SK-N-SH (cell line): ENCODE measurements at regions not wholly inside any gene's neighbourhood (a gene's known extent, or its start where the extent isn't known, plus 50 kb on each side); places are given as distances from the start of the nearest gene placed in this dataset.

ENCODE experiments used
- CTCF ChIA-PET: fragments of 300-600, 350-600 bp; formaldehyde crosslinking; extraction: SDS; loops from one replicate; lab custom pipeline; 2021; lab: Yijun Ruan, JAX
- POLR2A ChIA-PET: fragments of 350-600 bp; sonication (Branson Sonifier 250); formaldehyde crosslinking; extraction: SDS; loops from one replicate; lab custom pipeline; 2020; ENCODE audit warnings: antibody characterized with exemption, inconsistent platforms; lab: Yijun Ruan, JAX
- DNase-seq: peaks from one replicate; pipeline ENCODE4 v3.0.0; 2012
- H2AFZ ChIP-seq: fragments of 200-600 bp; sonication (generic); 2 replicates; pipeline ENCODE4 v1.8.1; 2016; ENCODE audit warnings: antibody characterized with exemption, mild to moderate bottlenecking, low read depth
- H3F3A ChIP-seq: fragments of 200-600 bp; sonication (generic); replicated peaks from 2 replicates; pipeline ENCODE3; 2016; ENCODE audit warnings: antibody characterized with exemption, mild to moderate bottlenecking; ENCODE audit not compliant: insufficient read depth
- H3K27ac ChIP-seq, 2 experiments: fragments of 200-500 bp in 1 of 2; fragments of 200-600 bp in 1 of 2; sonication (Bioruptor generic) in 1 of 2; sonication (generic), shearing (Covaris generic) in 1 of 2; 2 replicates each; pipeline versions ENCODE4 v1.5.1 to v1.6.1; 2014 to 2016; ENCODE audit warnings: low read depth in 2 of 2, inconsistent platforms in 1 of 2, low read length in 1 of 2, mild to moderate bottlenecking in 1 of 2, mixed read lengths in 1 of 2
- H3K27me3 ChIP-seq: fragments of 200-600 bp; sonication (generic), shearing (Covaris generic); 2 replicates; pipeline ENCODE4 v1.6.1; 2016; ENCODE audit warnings: mixed run types; ENCODE audit not compliant: insufficient read depth
- H3K36me3 ChIP-seq, 2 experiments: fragments of 200-500 bp in 1 of 2; fragments of 200-600 bp in 1 of 2; sonication (Bioruptor generic) in 1 of 2; sonication (generic) in 1 of 2; replicated peaks in 1 of 2; 2 replicates each; pipeline versions ENCODE3 to v1.5.1; 2014 to 2016; ENCODE audit warnings: low read length in 1 of 2, mild to moderate bottlenecking in 1 of 2; ENCODE audit not compliant: insufficient read depth in 2 of 2, control insufficient read depth in 1 of 2
- H3K4me1 ChIP-seq, 2 experiments: fragments of 200-500 bp in 1 of 2; fragments of 200-600 bp in 1 of 2; sonication (Bioruptor generic) in 1 of 2; sonication (generic), shearing (Covaris generic) in 1 of 2; 2 replicates each; pipeline versions ENCODE4 v1.5.1 to v1.6.1; 2014 to 2016; ENCODE audit warnings: low read depth in 1 of 2, low read length in 1 of 2, mixed run types in 1 of 2; ENCODE audit not compliant: insufficient read depth in 2 of 2, control insufficient read depth in 1 of 2
- H3K4me2 ChIP-seq: fragments of 200-600 bp; sonication (generic), shearing (Covaris generic); 2 replicates; pipeline ENCODE4 v1.6.1; 2017; ENCODE audit warnings: mixed run types
- H3K4me3 ChIP-seq, 2 experiments: fragments of 200-500 bp in 1 of 2; fragments of 200-600 bp in 1 of 2; sonication (Bioruptor generic) in 1 of 2; sonication (generic), shearing (Covaris generic) in 1 of 2; 2 replicates each; pipeline versions ENCODE4 v1.5.1 to v1.8.1; 2014 to 2016; ENCODE audit warnings: low read depth in 2 of 2, inconsistent platforms in 1 of 2, low read length in 1 of 2, mild to moderate bottlenecking in 1 of 2, mixed read lengths in 1 of 2, moderate library complexity in 1 of 2
- H3K79me2 ChIP-seq: fragments of 200-600 bp; sonication (generic); 2 replicates; pipeline ENCODE4 v1.8.1; 2017; ENCODE audit warnings: mild to moderate bottlenecking; ENCODE audit not compliant: insufficient read depth
- H3K9ac ChIP-seq: fragments of 200-600 bp; sonication (generic); 2 replicates; pipeline ENCODE4 v1.6.1; 2017; ENCODE audit warnings: mixed run types
- H3K9me2 ChIP-seq: fragments of 200-600 bp; sonication (generic); 2 replicates; pipeline ENCODE4 v1.6.1; 2017; ENCODE audit warnings: mixed run types
- H3K9me3 ChIP-seq: fragments of 200-600 bp; sonication (generic); 2 replicates; pipeline ENCODE4 v1.6.1; 2017; ENCODE audit warnings: mixed run types, mild to moderate bottlenecking, moderate library complexity
- H4K20me1 ChIP-seq: fragments of 200-600 bp; sonication (generic); 2 replicates; pipeline ENCODE4 v1.6.1; 2017; ENCODE audit warnings: mild to moderate bottlenecking, mixed run types; ENCODE audit not compliant: insufficient read depth
- ELF1 ChIP-seq: IDR thresholded peaks from 2 replicates; pipeline ENCODE4 v1.4.0; 2012
- EP300 ChIP-seq, 2 experiments: IDR thresholded peaks; 2 replicates each; pipeline versions ENCODE4 v1.4.0 to v1.6.1; 2012; ENCODE audit warnings: borderline replicate concordance in 1 of 2, low read depth in 1 of 2, low read length in 1 of 2
- FOXJ3 ChIP-seq: sonication (generic); formaldehyde crosslinking; IDR thresholded peaks from 2 replicates; pipeline ENCODE4 v1.5.1; 2020; ENCODE audit warnings: mild to moderate bottlenecking, missing genetic modification reagents
- FOXM1 ChIP-seq: IDR thresholded peaks from 2 replicates; pipeline ENCODE4 v1.4.0; 2012; ENCODE audit warnings: low read depth, mild to moderate bottlenecking
- NFIC ChIP-seq: IDR thresholded peaks from 2 replicates; pipeline ENCODE4 v1.4.0; 2012; ENCODE audit warnings: borderline replicate concordance
- NRF1 ChIP-seq: IDR thresholded peaks from 2 replicates; pipeline ENCODE4 v1.6.1; 2012; ENCODE audit warnings: low read depth, mild to moderate bottlenecking, low read length
- POLR2AphosphoS5 ChIP-seq: IDR thresholded peaks from 2 replicates; pipeline ENCODE4 v1.6.1; 2012; ENCODE audit warnings: low read depth, low read length
- RAD21 ChIP-seq: IDR thresholded peaks from 2 replicates; pipeline ENCODE4 v1.6.1; 2012; ENCODE audit warnings: mild to moderate bottlenecking, low read length
- RFX5 ChIP-seq: IDR thresholded peaks from 2 replicates; pipeline ENCODE4 v1.6.1; 2012; ENCODE audit warnings: mild to moderate bottlenecking, improper control_type of control experiment, low read length
- RXRA ChIP-seq: IDR thresholded peaks from 2 replicates; pipeline ENCODE4 v1.4.0; 2012; ENCODE audit warnings: low read depth, mild to moderate bottlenecking, borderline replicate concordance
- SIN3A ChIP-seq: IDR thresholded peaks from 2 replicates; pipeline ENCODE4 v1.6.1; 2012; ENCODE audit warnings: low read depth, mild to moderate bottlenecking, low read length, moderate library complexity, borderline replicate concordance
- TAF1 ChIP-seq: IDR thresholded peaks from 2 replicates; pipeline ENCODE4 v1.6.1; 2012; ENCODE audit warnings: low read depth, mild to moderate bottlenecking, low read length, moderate library complexity, borderline replicate concordance
- TCF12 ChIP-seq: IDR thresholded peaks from 2 replicates; pipeline ENCODE4 v1.4.0; 2012
- TEAD4 ChIP-seq: IDR thresholded peaks from 2 replicates; pipeline ENCODE4 v1.4.0; 2012; ENCODE audit warnings: mild to moderate bottlenecking, borderline replicate concordance; ENCODE audit not compliant: insufficient read depth
- YY1 ChIP-seq: IDR thresholded peaks from 2 replicates; pipeline ENCODE4 v1.4.0; 2012; ENCODE audit warnings: low read depth, mild to moderate bottlenecking
- WGBS: methylation state at CpG from one replicate; pipeline ENCODE4 v1.1.6; 2017; ENCODE audit warnings: low lambda C conversion rate; 5-methylcytosine and 5-hydroxymethylcytosine counted together
- TF ChIP-seq, protein P1 (sequence below): fragments of 200-600 bp; sonication (generic); IDR thresholded peaks from 2 replicates; pipeline ENCODE4 v1.6.1; 2017; ENCODE audit warnings: antibody characterized with exemption, mild to moderate bottlenecking, moderate library complexity
- TF ChIP-seq, protein P2 (sequence below): IDR thresholded peaks from 2 replicates; pipeline ENCODE4 v1.6.1; 2012; ENCODE audit warnings: mild to moderate bottlenecking, low read depth, low read length, moderate library complexity
- TF ChIP-seq, protein P3 (sequence below): IDR thresholded peaks from 2 replicates; pipeline ENCODE4 v1.4.0; 2012; ENCODE audit warnings: low read depth
- TF ChIP-seq, protein P4 (sequence below): fragments of 150-350 bp; IDR thresholded peaks from 2 replicates; pipeline ENCODE4 v1.6.1; 2016; ENCODE audit warnings: mild to moderate bottlenecking, low read depth, low read length
- TF ChIP-seq, protein P5 (sequence below): fragments of 150-350 bp; IDR thresholded peaks from 2 replicates; pipeline ENCODE4 v1.6.1; 2017; ENCODE audit warnings: antibody characterized with exemption, low read length, low read depth, borderline replicate concordance
- TF ChIP-seq, protein P6 (sequence below): IDR thresholded peaks from 2 replicates; pipeline ENCODE4 v1.4.0; 2012; ENCODE audit warnings: low read depth, borderline replicate concordance

DNA sequence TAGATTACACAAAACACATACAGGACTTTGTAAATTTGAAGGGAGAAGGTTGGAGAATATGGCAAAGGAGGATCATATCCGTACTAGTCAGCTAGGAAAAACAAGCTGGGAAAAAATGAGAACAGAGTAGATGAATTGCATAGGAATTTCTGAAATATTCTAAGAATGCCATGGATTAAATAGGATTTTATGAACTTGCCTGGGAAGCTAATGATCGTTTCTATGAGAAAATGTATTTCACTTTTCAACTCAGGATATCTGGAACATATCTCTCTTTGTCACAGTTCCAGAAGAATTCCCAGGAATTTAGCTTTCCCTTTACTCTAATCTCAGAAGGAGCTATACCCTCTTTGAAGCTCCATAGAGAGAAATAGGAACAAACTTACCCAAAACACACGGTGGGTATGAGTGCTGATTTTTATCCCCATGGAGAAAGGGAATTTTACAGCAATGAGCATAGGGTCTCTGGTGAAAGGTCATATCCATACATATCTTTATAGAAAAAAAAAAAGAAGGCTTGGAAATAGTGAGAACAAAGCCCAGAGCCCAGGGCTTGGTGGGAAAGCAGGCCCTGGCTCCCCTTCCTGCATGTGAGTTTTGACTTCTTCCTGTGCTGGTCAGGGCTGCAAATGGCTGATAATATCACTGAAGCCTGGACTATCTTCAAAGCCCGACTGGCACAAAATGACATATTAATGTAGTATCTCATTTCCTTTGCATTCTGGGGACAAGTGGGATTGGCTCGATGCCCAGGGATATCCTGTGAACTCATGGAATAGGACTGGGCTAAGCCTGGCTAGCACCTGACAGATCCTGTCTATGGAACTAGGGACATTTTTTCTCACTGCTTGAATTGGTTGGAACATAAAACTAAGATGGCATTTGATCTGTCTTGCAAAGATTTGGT lies 136.3 kb downstream of the AEBP2 start:
- no peaks in the 10 kb centered on the region for H3K9me2 ChIP-seq
- H3K79me2 ChIP-seq: no peaks in the 10 kb centered on the region
- H4K20me1 ChIP-seq: no peaks in the 10 kb centered on the region
- POLR2A ChIA-PET: no interaction called here
- peak overlapping the region; percentile 98 to 99 for H3K27ac ChIP-seq
- H3F3A ChIP-seq: peaks cover 32% of the 10 kb centered on the region
- peaks cover 7% of the 10 kb centered on the region; the same call in 1 of the 2 replicates for H3K9me3 ChIP-seq
- peaks cover 30 to 42% of the 10 kb centered on the region in 2 experiments for H3K4me1 ChIP-seq
- H3K4me2 ChIP-seq: peak overlapping the region; percentile 54
- H3K36me3 ChIP-seq: peaks cover 0 to 3% of the 10 kb centered on the region in 2 experiments
- H3K27me3 ChIP-seq: no peaks in the 10 kb centered on the region
- WGBS: 15% methylated on average over 5 of the region's 5 CpGs
- peak; percentile 89 for DNase-seq
- CTCF ChIA-PET: interaction anchor here (1.1 to 1.5 kb wide), 4 partner anchors 45 to 68 kb away, joined by 3 to 4 read pairs (median 3); no protein-coding TSS in a partner anchor
- H3K9ac ChIP-seq: peak overlapping the region; percentile 69; the same call in 1 of the 2 replicates
- H3K4me3 ChIP-seq: no peak overlapping the region
- 0 out of 2 replicates have a peak overlapping the region, but pooled peaks have one; percentile 38 for H2AFZ ChIP-seq
- TF ChIP-seq, protein P1, sequence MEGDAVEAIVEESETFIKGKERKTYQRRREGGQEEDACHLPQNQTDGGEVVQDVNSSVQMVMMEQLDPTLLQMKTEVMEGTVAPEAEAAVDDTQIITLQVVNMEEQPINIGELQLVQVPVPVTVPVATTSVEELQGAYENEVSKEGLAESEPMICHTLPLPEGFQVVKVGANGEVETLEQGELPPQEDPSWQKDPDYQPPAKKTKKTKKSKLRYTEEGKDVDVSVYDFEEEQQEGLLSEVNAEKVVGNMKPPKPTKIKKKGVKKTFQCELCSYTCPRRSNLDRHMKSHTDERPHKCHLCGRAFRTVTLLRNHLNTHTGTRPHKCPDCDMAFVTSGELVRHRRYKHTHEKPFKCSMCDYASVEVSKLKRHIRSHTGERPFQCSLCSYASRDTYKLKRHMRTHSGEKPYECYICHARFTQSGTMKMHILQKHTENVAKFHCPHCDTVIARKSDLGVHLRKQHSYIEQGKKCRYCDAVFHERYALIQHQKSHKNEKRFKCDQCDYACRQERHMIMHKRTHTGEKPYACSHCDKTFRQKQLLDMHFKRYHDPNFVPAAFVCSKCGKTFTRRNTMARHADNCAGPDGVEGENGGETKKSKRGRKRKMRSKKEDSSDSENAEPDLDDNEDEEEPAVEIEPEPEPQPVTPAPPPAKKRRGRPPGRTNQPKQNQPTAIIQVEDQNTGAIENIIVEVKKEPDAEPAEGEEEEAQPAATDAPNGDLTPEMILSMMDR: no peak
- TF ChIP-seq ELF1 (peak; percentile 44; the same call in 1 of the 2 replicates), RXRA (peak; percentile 78; the same call in 1 of the 2 replicates), SIN3A (peak; percentile 88; the same call in 1 of the 2 replicates), TAF1 (peak; percentile 47; the same call in 1 of the 2 replicates), YY1 (peak; percentile 58), FOXJ3 (CRISPR knock-in tag) (peak; percentile 75), RFX5 (peak; percentile 63; the same call in 1 of the 2 replicates), TEAD4 (peak; percentile 93), NFIC (peak; percentile 99), FOXM1 (peak; percentile 79; the same call in 1 of the 2 replicates), TCF12 (peak; percentile 97), RAD21 (peak; percentile 48), NRF1 (no peak), POLR2AphosphoS5 (peak; percentile 85), EP300 (IDR thresholded peaks at IDR 0.05; ENCODE audit: borderline replicate concordance in 1 of 2, low read depth in 1 of 2, low read length in 1 of 2) (peak; percentile 91 to 98)
- TF ChIP-seq, protein P2, sequence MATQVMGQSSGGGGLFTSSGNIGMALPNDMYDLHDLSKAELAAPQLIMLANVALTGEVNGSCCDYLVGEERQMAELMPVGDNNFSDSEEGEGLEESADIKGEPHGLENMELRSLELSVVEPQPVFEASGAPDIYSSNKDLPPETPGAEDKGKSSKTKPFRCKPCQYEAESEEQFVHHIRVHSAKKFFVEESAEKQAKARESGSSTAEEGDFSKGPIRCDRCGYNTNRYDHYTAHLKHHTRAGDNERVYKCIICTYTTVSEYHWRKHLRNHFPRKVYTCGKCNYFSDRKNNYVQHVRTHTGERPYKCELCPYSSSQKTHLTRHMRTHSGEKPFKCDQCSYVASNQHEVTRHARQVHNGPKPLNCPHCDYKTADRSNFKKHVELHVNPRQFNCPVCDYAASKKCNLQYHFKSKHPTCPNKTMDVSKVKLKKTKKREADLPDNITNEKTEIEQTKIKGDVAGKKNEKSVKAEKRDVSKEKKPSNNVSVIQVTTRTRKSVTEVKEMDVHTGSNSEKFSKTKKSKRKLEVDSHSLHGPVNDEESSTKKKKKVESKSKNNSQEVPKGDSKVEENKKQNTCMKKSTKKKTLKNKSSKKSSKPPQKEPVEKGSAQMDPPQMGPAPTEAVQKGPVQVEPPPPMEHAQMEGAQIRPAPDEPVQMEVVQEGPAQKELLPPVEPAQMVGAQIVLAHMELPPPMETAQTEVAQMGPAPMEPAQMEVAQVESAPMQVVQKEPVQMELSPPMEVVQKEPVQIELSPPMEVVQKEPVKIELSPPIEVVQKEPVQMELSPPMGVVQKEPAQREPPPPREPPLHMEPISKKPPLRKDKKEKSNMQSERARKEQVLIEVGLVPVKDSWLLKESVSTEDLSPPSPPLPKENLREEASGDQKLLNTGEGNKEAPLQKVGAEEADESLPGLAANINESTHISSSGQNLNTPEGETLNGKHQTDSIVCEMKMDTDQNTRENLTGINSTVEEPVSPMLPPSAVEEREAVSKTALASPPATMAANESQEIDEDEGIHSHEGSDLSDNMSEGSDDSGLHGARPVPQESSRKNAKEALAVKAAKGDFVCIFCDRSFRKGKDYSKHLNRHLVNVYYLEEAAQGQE: peak; percentile 72; the same call in 1 of the 2 replicates
- TF ChIP-seq, protein P3, sequence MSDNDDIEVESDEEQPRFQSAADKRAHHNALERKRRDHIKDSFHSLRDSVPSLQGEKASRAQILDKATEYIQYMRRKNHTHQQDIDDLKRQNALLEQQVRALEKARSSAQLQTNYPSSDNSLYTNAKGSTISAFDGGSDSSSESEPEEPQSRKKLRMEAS: peak; percentile 90
- TF ChIP-seq, protein P4, sequence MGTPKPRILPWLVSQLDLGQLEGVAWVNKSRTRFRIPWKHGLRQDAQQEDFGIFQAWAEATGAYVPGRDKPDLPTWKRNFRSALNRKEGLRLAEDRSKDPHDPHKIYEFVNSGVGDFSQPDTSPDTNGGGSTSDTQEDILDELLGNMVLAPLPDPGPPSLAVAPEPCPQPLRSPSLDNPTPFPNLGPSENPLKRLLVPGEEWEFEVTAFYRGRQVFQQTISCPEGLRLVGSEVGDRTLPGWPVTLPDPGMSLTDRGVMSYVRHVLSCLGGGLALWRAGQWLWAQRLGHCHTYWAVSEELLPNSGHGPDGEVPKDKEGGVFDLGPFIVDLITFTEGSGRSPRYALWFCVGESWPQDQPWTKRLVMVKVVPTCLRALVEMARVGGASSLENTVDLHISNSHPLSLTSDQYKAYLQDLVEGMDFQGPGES: no peak
- TF ChIP-seq, protein P5, sequence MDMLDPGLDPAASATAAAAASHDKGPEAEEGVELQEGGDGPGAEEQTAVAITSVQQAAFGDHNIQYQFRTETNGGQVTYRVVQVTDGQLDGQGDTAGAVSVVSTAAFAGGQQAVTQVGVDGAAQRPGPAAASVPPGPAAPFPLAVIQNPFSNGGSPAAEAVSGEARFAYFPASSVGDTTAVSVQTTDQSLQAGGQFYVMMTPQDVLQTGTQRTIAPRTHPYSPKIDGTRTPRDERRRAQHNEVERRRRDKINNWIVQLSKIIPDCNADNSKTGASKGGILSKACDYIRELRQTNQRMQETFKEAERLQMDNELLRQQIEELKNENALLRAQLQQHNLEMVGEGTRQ: no peak
- TF ChIP-seq, protein P6, sequence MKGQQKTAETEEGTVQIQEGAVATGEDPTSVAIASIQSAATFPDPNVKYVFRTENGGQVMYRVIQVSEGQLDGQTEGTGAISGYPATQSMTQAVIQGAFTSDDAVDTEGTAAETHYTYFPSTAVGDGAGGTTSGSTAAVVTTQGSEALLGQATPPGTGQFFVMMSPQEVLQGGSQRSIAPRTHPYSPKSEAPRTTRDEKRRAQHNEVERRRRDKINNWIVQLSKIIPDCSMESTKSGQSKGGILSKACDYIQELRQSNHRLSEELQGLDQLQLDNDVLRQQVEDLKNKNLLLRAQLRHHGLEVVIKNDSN: no peak
